Mesenchymal stem cell (in vitro differentiated cells and primary cell): ENCODE measurements at regions not wholly inside any gene's neighbourhood (a gene's known extent, or its start where the extent isn't known, plus 50 kb on each side); places are given as distances from the start of the nearest gene placed in this dataset.

Source experiments
- DNase-seq: peaks from one replicate; pipeline ENCODE4 v3.0.0-alpha.2; 2013
- H2AFZ ChIP-seq: one replicate; pipeline ENCODE4 v1.6.1; 2013; ENCODE audit warnings: low read depth, mild to moderate bottlenecking, control low read depth, inconsistent platforms, low read length, moderate library complexity
- H2AK5ac ChIP-seq: 2 replicates; pipeline ENCODE4 v1.6.1; 2013; ENCODE audit warnings: low read length, moderate library complexity, mild to moderate bottlenecking, inconsistent platforms; ENCODE audit not compliant: severe bottlenecking
- H2BK120ac ChIP-seq: one replicate; pipeline ENCODE4 v1.6.1; 2013; ENCODE audit warnings: low read depth, mild to moderate bottlenecking, inconsistent platforms, low read length, moderate library complexity
- H2BK12ac ChIP-seq, 2 experiments: one replicate each; pipeline ENCODE4 v1.6.1; 2013; ENCODE audit warnings: inconsistent platforms in 2 of 2, low read length in 2 of 2, mild to moderate bottlenecking in 2 of 2, moderate library complexity in 2 of 2, control low read depth in 1 of 2
- H2BK15ac ChIP-seq: one replicate; pipeline ENCODE4 v1.6.1; 2013; ENCODE audit warnings: mild to moderate bottlenecking, low read depth, inconsistent platforms; ENCODE audit not compliant: poor library complexity, severe bottlenecking
- H2BK5ac ChIP-seq: 2 replicates; pipeline ENCODE4 v1.6.1; 2013; ENCODE audit warnings: low read depth, mild to moderate bottlenecking, low read length, control low read depth, inconsistent platforms; ENCODE audit not compliant: poor library complexity, severe bottlenecking
- H3K14ac ChIP-seq, 2 experiments: one replicate each; pipeline ENCODE4 v1.6.1; 2013; ENCODE audit warnings: inconsistent platforms in 2 of 2, low read length in 2 of 2, control low read depth in 1 of 2, mild to moderate bottlenecking in 1 of 2, moderate library complexity in 1 of 2
- H3K18ac ChIP-seq, 2 experiments: one replicate each; pipeline ENCODE4 v1.6.1; 2013; ENCODE audit warnings: inconsistent platforms in 2 of 2, low read length in 2 of 2, control low read depth in 1 of 2, low read depth in 1 of 2, mild to moderate bottlenecking in 1 of 2
- H3K23ac ChIP-seq, 2 experiments: one replicate each; pipeline ENCODE4 v1.6.1; 2013; ENCODE audit warnings: inconsistent platforms in 2 of 2, low read length in 2 of 2, mild to moderate bottlenecking in 2 of 2, moderate library complexity in 2 of 2, control low read depth in 1 of 2
- H3K27ac ChIP-seq: 2 replicates; pipeline ENCODE4 v1.5.1; 2013; ENCODE audit warnings: mild to moderate bottlenecking, moderate library complexity, low read length, control low read depth, inconsistent platforms; ENCODE audit not compliant: poor library complexity, severe bottlenecking
- H3K27me3 ChIP-seq, 2 experiments: 2 replicates each; pipeline versions ENCODE4 v1.6.1 to v1.7.0; 2013; ENCODE audit warnings: low read length in 2 of 2, mild to moderate bottlenecking in 2 of 2, moderate library complexity in 2 of 2, control low read depth in 1 of 2, inconsistent platforms in 1 of 2; ENCODE audit not compliant: control insufficient read depth in 1 of 2, insufficient read depth in 1 of 2
- H3K36me3 ChIP-seq, 2 experiments: 2 replicates each; pipeline versions ENCODE4 v1.6.1 to v1.7.0; 2013; ENCODE audit warnings: low read length in 2 of 2, control low read depth in 1 of 2, inconsistent platforms in 1 of 2, low read depth in 1 of 2, mild to moderate bottlenecking in 1 of 2; ENCODE audit not compliant: insufficient read depth in 2 of 2, control insufficient read depth in 1 of 2
- H3K4ac ChIP-seq, 2 experiments: one replicate each; pipeline ENCODE4 v1.6.1; 2013; ENCODE audit warnings: inconsistent platforms in 2 of 2, low read length in 2 of 2, mild to moderate bottlenecking in 2 of 2, moderate library complexity in 2 of 2, control low read depth in 1 of 2, low read depth in 1 of 2
- H3K4me1 ChIP-seq: 2 replicates; pipeline ENCODE4 v1.6.1; 2013; ENCODE audit warnings: low read depth, low read length, control low read depth; ENCODE audit not compliant: control insufficient read depth, insufficient read depth
- H3K4me2 ChIP-seq: 2 replicates; pipeline ENCODE4 v1.6.1; 2013; ENCODE audit warnings: low read length, mild to moderate bottlenecking, inconsistent platforms; ENCODE audit not compliant: poor library complexity, severe bottlenecking
- H3K4me3 ChIP-seq, 2 experiments: 2 replicates each; pipeline versions ENCODE4 v1.5.1 to v1.7.0; 2013; ENCODE audit warnings: low read length in 2 of 2, mild to moderate bottlenecking in 2 of 2, control low read depth in 1 of 2, low read depth in 1 of 2; ENCODE audit not compliant: insufficient read depth in 1 of 2
- H3K79me1 ChIP-seq: replicated peaks from 2 replicates; pipeline ENCODE4 v1.6.1; 2013; ENCODE audit warnings: mild to moderate bottlenecking, control low read depth, low read length, inconsistent platforms; ENCODE audit not compliant: poor library complexity, severe bottlenecking
- H3K9ac ChIP-seq: 2 replicates; pipeline ENCODE4 v1.7.0; 2013; ENCODE audit warnings: mild to moderate bottlenecking, low read length, moderate library complexity
- H3K9me3 ChIP-seq: 2 replicates; pipeline ENCODE4 v1.7.0; 2013; ENCODE audit warnings: mild to moderate bottlenecking, low read length; ENCODE audit not compliant: control insufficient read depth
- H4K8ac ChIP-seq: one replicate; pipeline ENCODE4 v1.6.1; 2013; ENCODE audit warnings: inconsistent platforms, mild to moderate bottlenecking, low read length, moderate library complexity
- H4K91ac ChIP-seq: one replicate; pipeline ENCODE4 v1.6.1; 2013; ENCODE audit warnings: mild to moderate bottlenecking, low read length, inconsistent platforms
- WGBS: methylation state at CpG from one replicate; pipeline ENCODE4 v1.1.7; 2013; ENCODE audit warnings: mixed read lengths; 5-methylcytosine and 5-hydroxymethylcytosine counted together

DNA sequence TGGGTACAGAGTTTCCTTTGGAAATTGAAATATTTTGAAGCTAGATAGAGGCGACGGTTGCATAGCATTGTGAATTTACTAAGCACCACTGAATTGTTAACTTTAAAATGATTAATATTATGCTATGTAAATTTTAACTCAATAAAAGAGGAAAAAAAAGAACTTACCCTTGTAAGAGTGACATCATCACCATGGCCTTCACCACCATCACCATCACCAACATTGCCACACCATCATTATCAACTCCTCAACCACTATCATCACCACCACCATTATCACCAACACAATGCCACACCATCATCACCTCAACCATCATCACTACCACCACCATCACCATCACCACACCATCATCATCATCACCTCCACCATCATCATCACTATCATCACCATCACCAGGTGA is 113.9 kb downstream of the TUBA3C start:
- H3K4me3 ChIP-seq: no peak overlapping the region
- H2AK5ac ChIP-seq: no peak overlapping the region
- WGBS: no CpG with 5 or more reads among the region's 2 CpGs
- no peaks in the 10 kb centered on the region for H3K4me1 ChIP-seq
- H2BK120ac ChIP-seq: no peak overlapping the region
- H3K36me3 ChIP-seq: no peaks in the 10 kb centered on the region
- no peak overlapping the region for H3K23ac ChIP-seq
- no peak overlapping the region for H3K9ac ChIP-seq
- H2AFZ ChIP-seq: no peak overlapping the region
- H3K9me3 ChIP-seq: peaks cover 13% of the 10 kb centered on the region
- H3K4me2 ChIP-seq: no peak overlapping the region
- no peak overlapping the region for H2BK5ac ChIP-seq
- H4K91ac ChIP-seq: no peak overlapping the region
- H3K4ac ChIP-seq: no peak overlapping the region
- no peak overlapping the region for H3K27ac ChIP-seq
- no peaks in the 10 kb centered on the region for H3K79me1 ChIP-seq
- H3K27me3 ChIP-seq: no peaks in the 10 kb centered on the region
- no peak overlapping the region for H4K8ac ChIP-seq
- H2BK15ac ChIP-seq: no peak overlapping the region
- no peak for DNase-seq
- no peak overlapping the region for H3K18ac ChIP-seq
- no peak overlapping the region for H3K14ac ChIP-seq
- H2BK12ac ChIP-seq: no peak overlapping the region

DNA sequence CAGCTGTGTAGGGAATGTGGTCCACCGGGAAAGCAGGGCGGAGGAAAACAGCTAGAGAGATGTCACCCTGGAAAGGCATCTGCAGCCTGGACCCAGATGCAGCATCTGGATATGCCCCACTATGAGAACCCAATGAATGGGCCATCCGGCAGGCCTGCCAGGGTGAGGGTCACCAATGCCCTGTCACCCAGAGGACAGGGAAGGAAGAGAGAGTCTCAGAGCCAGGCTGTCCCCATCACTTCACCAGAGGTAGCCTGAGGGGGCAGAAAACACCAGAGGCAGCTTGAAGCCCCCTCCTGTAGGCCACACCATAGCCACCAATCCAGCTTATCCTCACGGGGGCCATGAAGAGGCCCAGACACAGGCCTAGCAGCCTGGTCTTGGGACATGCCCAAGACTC is 118.8 kb downstream of the TUBA3C start:
- Histone ChIP-seq H2BK5ac (no peak overlapping the region), H2BK15ac (no peak overlapping the region), H3K23ac (no peak overlapping the region), H3K4me2 (no peak overlapping the region), H3K14ac (no peak overlapping the region), H2AFZ (no peak overlapping the region), H3K36me3 (no peaks in the 10 kb centered on the region), H2BK12ac (no peak overlapping the region), H3K27ac (no peak overlapping the region), H3K9ac (no peak overlapping the region), H4K8ac (no peak overlapping the region), H2AK5ac (no peak overlapping the region), H3K18ac (no peak overlapping the region), H2BK120ac (no peak overlapping the region), H3K79me1 (no peaks in the 10 kb centered on the region), H3K4me1 (no peaks in the 10 kb centered on the region), H3K4me3 (no peak overlapping the region), H3K9me3 (peaks cover 9% of the 10 kb centered on the region), H3K4ac (no peak overlapping the region), H3K27me3 (no peaks in the 10 kb centered on the region), H4K91ac (no peak overlapping the region)
- no peak for DNase-seq
- 77% methylated on average over 4 of the region's 4 CpGs for WGBS

GRCh38 chr13:19062019-19062646 is 119.5 kb downstream of the TUBA3C start:
- H3K79me1 ChIP-seq: no peaks in the 10 kb centered on the region
- no peak overlapping the region for H3K4ac ChIP-seq
- no peak overlapping the region for H3K4me2 ChIP-seq
- H3K4me3 ChIP-seq: no peak overlapping the region
- H2AK5ac ChIP-seq: no peak overlapping the region
- H3K36me3 ChIP-seq: no peaks in the 10 kb centered on the region
- whole genome bisulfite sequencing: 78% methylated on average over 5 of the region's 11 CpGs
- no peaks in the 10 kb centered on the region for H3K4me1 ChIP-seq
- H3K27me3 ChIP-seq: no peaks in the 10 kb centered on the region
- no peak overlapping the region for H2BK12ac ChIP-seq
- H2BK15ac ChIP-seq: no peak overlapping the region
- H4K8ac ChIP-seq: no peak overlapping the region
- no peak overlapping the region for H2AFZ ChIP-seq
- no peak overlapping the region for H4K91ac ChIP-seq
- no peak overlapping the region for H2BK5ac ChIP-seq
- DNase-seq: no peak
- no peak overlapping the region for H3K27ac ChIP-seq
- no peak overlapping the region for H3K23ac ChIP-seq
- H2BK120ac ChIP-seq: no peak overlapping the region
- no peak overlapping the region for H3K14ac ChIP-seq
- H3K18ac ChIP-seq: no peak overlapping the region
- peaks cover 9% of the 10 kb centered on the region for H3K9me3 ChIP-seq
- no peak overlapping the region for H3K9ac ChIP-seq

DNA sequence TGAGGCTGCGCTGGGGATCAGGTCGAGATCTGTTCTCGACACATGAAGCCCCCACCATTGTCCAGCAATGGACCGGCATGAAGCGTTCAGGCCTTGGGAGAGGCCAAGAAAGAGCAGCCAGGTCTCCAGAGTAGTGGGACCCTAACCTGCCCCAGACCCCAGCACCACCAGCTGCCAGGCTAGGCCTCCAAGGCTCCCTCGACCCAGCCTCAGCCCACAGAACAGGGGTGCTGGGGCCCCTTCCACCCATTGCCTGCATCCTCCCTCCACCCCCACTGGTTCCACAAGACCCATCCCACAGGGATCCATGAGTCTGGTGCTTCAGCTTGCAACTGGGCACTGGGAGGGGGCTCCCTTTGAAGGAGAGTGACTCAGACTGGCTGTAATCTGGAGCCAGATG is 120.3 kb downstream of the TUBA3C start:
- Histone ChIP-seq H3K9ac (no peak overlapping the region), H3K14ac (no peak overlapping the region), H3K4me2 (no peak overlapping the region), H3K79me1 (no peaks in the 10 kb centered on the region), H2BK5ac (no peak overlapping the region), H3K4ac (no peak overlapping the region), H3K27me3 (no peaks in the 10 kb centered on the region), H3K18ac (no peak overlapping the region), H3K9me3 (peaks cover 9% of the 10 kb centered on the region), H3K27ac (no peak overlapping the region), H2BK15ac (no peak overlapping the region), H2AFZ (no peak overlapping the region), H2BK12ac (no peak overlapping the region), H3K4me3 (no peak overlapping the region), H4K91ac (no peak overlapping the region), H2BK120ac (no peak overlapping the region), H3K36me3 (no peaks in the 10 kb centered on the region), H2AK5ac (no peak overlapping the region), H3K4me1 (no peaks in the 10 kb centered on the region), H4K8ac (no peak overlapping the region), H3K23ac (no peak overlapping the region)
- DNase-seq: no peak
- WGBS: 77% methylated on average over 6 of the region's 6 CpGs
